ENCODE measurements at regions not wholly inside any gene's neighbourhood (a gene's known extent, or its start where the extent isn't known, plus 50 kb on each side); places are given as distances from the start of the nearest gene placed in this dataset.
A peak's percentile ranks its signal among the peaks of the same experiment; 100 is the strongest.

- Histone ChIP-seq H4K5ac (ENCODE audit: insufficient read length, low read depth, low read length) (no peak overlapping the region), H3K18ac (ENCODE audit: insufficient read length, low read depth, low read length) (no peak overlapping the region), H3T11ph (ENCODE audit: low read length) (no peak overlapping the region), H4K8ac (replicated peaks; ENCODE audit: insufficient read length, low read depth, low read length) (no peak overlapping the region), H3K9ac (ENCODE audit: extremely low read depth, insufficient read length, low read length) (no peak overlapping the region), H3K23me2 (ENCODE audit: insufficient read length, low read depth, low read length, poor library complexity, severe bottlenecking) (no peaks in the 10 kb centered on the region), H2BK15ac (ENCODE audit: low read depth, low read length) (no peak overlapping the region), H3K4me1 (ENCODE audit: insufficient read depth, low read length) (no peaks in the 10 kb centered on the region; the same call in 1 of the 2 replicates), H3K56ac (ENCODE audit: insufficient read length, low read depth, low read length) (no peak overlapping the region), H3K27me3 (ENCODE audit: insufficient read depth, low read length) (no peaks in the 10 kb centered on the region), H3K79me2 (ENCODE audit: insufficient read depth, low read length) (no peaks in the 10 kb centered on the region), H2AFZ (ENCODE audit: low read length) (no peak overlapping the region), H2AK5ac (ENCODE audit: insufficient read length, low read length) (no peak overlapping the region), H3K27ac (ENCODE audit: insufficient read length, low read depth, low read length) (no peak overlapping the region), H3K79me1 (ENCODE audit: insufficient read depth, low read depth, low read length, poor library complexity, severe bottlenecking) (no peaks in the 10 kb centered on the region), H2BK20ac (ENCODE audit: low read depth, low read length, poor library complexity, severe bottlenecking) (no peak overlapping the region), H3K4me2 (ENCODE audit: insufficient read depth, insufficient read length, low read length) (no peak overlapping the region), H4K91ac (ENCODE audit: insufficient read length, low read depth, low read length) (no peak overlapping the region), H2BK120ac (ENCODE audit: low read depth, low read length, poor library complexity, severe bottlenecking) (no peak overlapping the region), H3K4ac (ENCODE audit: low read depth, low read length) (no peak overlapping the region), H3K9me3 (ENCODE audit: control insufficient read depth, low read depth, low read length) (no peaks in the 10 kb centered on the region), H3K14ac (ENCODE audit: insufficient read depth, low read length) (no peak overlapping the region), H2BK12ac (ENCODE audit: insufficient read length, low read depth, low read length) (no peak overlapping the region), H4K20me1 (ENCODE audit: control insufficient read depth, insufficient read depth, insufficient read length) (no peaks in the 10 kb centered on the region), H2BK5ac (ENCODE audit: insufficient read length, low read length) (no peak overlapping the region), H3K23ac (ENCODE audit: insufficient read length, low read depth, low read length) (no peak overlapping the region)
- Mint-ChIP-seq H3K27me3 (ENCODE audit: low read depth) (peaks cover 13% of the 10 kb centered on the region), H3K36me3 (ENCODE audit: insufficient read depth in 1 of 3, low read depth in 3 of 3) (no peaks in the 10 kb centered on the region), H3K27ac (peak overlapping the region in 1 of 3 experiments; percentile 16; a peak in 1 of 7 replicates), H3K9me3 (no peaks in the 10 kb centered on the region), H3K4me1 (peaks cover 35 to 43% of the 10 kb centered on the region in 2 experiments), H3K4me3 (no peak overlapping the region)
- DNase-seq: no peak
- no peak for TF ChIP-seq CTCF (conservative IDR thresholded peaks at IDR 0.05)
- WGBS (ENCODE audit: extremely low coverage, insufficient read length, low lambda C conversion rate): no CpG with 5 or more reads among the region's 5 CpGs
These were observed 182.8 kb upstream of the TOPAZ1 start for GRCh38 chr3:44058868-44059203.

Measured in H9 (cell line).